GM12892 (cell line): ENCODE measurements at regions not wholly inside any gene's neighbourhood (a gene's known extent, or its start where the extent isn't known, plus 50 kb on each side); places are given as distances from the start of the nearest gene placed in this dataset.

Experiments
- POLR2A ChIP-seq: IDR thresholded peaks from 2 replicates; pipeline ENCODE4 v1.6.1; 2011; ENCODE audit warnings: low read depth, low read length, control low read depth
- POLR2AphosphoS5 ChIP-seq: IDR thresholded peaks from 2 replicates; pipeline ENCODE4 v1.6.1; 2011; ENCODE audit warnings: low read depth, low read length, control low read depth

- TF ChIP-seq POLR2A (no peak), POLR2AphosphoS5 (no peak)
Measured at GRCh38 chr12:61939977-61940376, 320.2 kb upstream of the USP15 start.
